Testis (tissue), 2 donors: ENCODE measurements at regions not wholly inside any gene's neighbourhood (a gene's known extent, or its start where the extent isn't known, plus 50 kb on each side); places are given as distances from the start of the nearest gene placed in this dataset.

ENCODE experiments used
- DNase-seq: peaks from one replicate; pipeline ENCODE4 v3.0.0-alpha.2; 2019
- H3K27ac ChIP-seq, 2 donors: fragments of 200-600 bp; sonication (generic); one replicate each; pipeline ENCODE4 v1.5.1; 2019
- H3K27me3 ChIP-seq: fragments of 200-600 bp; sonication (generic); one replicate; pipeline ENCODE4 v1.5.1; 2019
- H3K36me3 ChIP-seq: fragments of 200-600 bp; sonication (generic); one replicate; pipeline ENCODE4 v1.5.1; 2017; ENCODE audit warnings: low read depth; ENCODE audit errors: missing control alignments
- H3K4me1 ChIP-seq: fragments of 200-600 bp; sonication (generic); one replicate; pipeline ENCODE4 v1.5.1; 2019
- H3K4me3 ChIP-seq, 2 donors: fragments of 200-600 bp; sonication (generic); one replicate each; pipeline ENCODE4 v1.5.1; 2017 to 2019
- H3K9me3 ChIP-seq: fragments of 200-600 bp; sonication (generic); one replicate; pipeline ENCODE4 v1.5.1; 2017
- POLR2A ChIP-seq: fragments of 450-650 bp; IDR thresholded peaks from one replicate; pipeline ENCODE4 v1.6.1; 2017; ENCODE audit warnings: antibody characterized with exemption, mild to moderate bottlenecking, moderate library complexity
- WGBS, 2 donors: methylation state at CpG; one replicate each; pipeline ENCODE4 v1.1.5; 2018; 5-methylcytosine and 5-hydroxymethylcytosine counted together
- intact Hi-C: fragments of 100-400 bp; cut with DNase I; formaldehyde crosslinking; loops from one replicate; pipeline ENCODE4 v1.15.1; 2023; ENCODE audit warnings: low total_unique reads
- TF ChIP-seq, protein P1 (sequence below), 3 experiments: fragments of 450-650 bp in 2 of 3; fragments of 200-600 bp in 1 of 3; sonication (generic) in 1 of 3; IDR thresholded peaks; one replicate each; pipeline ENCODE4 v1.5.1; 2016 to 2019; ENCODE audit warnings: antibody characterized with exemption in 3 of 3, mild to moderate bottlenecking in 2 of 3, moderate library complexity in 1 of 3

DNA sequence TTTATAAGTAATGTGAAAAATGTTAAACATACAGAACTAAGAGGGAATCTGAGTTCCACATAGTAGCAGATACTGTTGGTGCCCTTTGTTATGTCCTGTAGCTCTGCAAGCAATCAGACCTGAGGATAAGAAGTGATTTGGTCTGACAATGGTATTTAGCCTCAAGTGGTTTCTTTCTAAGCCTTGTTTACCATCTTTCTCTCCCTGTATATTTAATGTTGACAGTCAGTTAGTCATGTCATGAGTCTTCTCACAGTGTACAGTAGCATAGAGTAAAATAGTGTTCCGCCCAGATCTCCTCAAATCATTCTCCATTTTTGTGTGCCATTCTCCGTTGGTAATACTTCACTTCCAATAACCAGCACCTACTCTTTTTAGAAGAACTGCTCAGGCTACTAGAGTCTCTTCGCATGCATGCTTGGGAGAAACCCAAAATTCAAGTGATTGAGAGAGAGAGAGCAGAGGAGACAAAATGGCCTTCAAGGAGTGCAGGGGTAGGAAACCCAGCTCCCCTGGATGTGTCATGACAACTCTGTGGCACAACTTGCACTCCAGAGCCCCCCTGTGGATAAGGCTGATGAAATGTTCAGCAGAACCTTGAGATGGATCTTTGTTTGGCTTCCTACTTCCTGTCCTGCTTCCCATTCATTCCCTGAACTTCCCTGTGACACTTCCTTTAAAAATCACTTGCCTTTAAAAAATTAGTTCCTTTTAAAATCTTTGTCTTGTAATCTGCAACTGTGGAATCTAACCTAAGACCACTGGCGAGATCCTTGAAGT, 129.2 kb upstream of the FST start:
- no peaks in the 10 kb centered on the region for H3K9me3 ChIP-seq
- H3K27ac ChIP-seq = no peak overlapping the region
- no peak for DNase-seq
- intact Hi-C loops = no loop called here
- TF ChIP-seq, protein P1, sequence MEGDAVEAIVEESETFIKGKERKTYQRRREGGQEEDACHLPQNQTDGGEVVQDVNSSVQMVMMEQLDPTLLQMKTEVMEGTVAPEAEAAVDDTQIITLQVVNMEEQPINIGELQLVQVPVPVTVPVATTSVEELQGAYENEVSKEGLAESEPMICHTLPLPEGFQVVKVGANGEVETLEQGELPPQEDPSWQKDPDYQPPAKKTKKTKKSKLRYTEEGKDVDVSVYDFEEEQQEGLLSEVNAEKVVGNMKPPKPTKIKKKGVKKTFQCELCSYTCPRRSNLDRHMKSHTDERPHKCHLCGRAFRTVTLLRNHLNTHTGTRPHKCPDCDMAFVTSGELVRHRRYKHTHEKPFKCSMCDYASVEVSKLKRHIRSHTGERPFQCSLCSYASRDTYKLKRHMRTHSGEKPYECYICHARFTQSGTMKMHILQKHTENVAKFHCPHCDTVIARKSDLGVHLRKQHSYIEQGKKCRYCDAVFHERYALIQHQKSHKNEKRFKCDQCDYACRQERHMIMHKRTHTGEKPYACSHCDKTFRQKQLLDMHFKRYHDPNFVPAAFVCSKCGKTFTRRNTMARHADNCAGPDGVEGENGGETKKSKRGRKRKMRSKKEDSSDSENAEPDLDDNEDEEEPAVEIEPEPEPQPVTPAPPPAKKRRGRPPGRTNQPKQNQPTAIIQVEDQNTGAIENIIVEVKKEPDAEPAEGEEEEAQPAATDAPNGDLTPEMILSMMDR (IDR thresholded peaks at IDR 0.05) = no peak
- no peak for TF ChIP-seq POLR2A
- no peak overlapping the region for H3K4me3 ChIP-seq
- H3K36me3 ChIP-seq = no peaks in the 10 kb centered on the region
- H3K27me3 ChIP-seq = no peaks in the 10 kb centered on the region
- 91 to 97% methylated on average over 4 of the region's 4 CpGs for WGBS, 2 donors
- no peaks in the 10 kb centered on the region for H3K4me1 ChIP-seq

DNA sequence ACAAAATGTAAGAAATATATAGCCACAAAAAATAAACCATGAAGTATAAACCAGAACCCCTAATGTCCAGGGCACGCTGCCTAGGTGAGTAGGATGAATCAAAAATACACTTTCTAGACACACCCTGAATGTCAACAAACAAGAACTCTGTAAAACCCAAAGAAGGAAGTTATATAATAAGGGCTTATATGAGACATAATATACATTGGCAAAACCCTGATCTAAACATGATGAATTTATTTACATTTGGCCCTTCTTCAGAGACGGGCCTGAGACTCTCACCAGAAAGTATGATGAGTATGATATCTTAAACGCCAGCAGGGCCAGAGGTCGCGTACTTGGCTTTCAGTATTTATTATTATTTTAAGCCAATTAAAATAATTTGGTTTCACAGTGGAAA, 125.1 kb upstream of the FST start:
- Histone ChIP-seq H3K27me3 (no peaks in the 10 kb centered on the region), H3K4me3 (no peak overlapping the region), H3K36me3 (no peaks in the 10 kb centered on the region), H3K4me1 (no peaks in the 10 kb centered on the region), H3K27ac (no peak overlapping the region), H3K9me3 (no peaks in the 10 kb centered on the region)
- intact Hi-C loops = no loop called here
- WGBS, 2 donors = 54 to 76% methylated on average over 5 of the region's 5 CpGs
- TF ChIP-seq, protein P1 (IDR thresholded peaks at IDR 0.05) = no peak
- TF ChIP-seq POLR2A = no peak
- DNase-seq = no peak

DNA sequence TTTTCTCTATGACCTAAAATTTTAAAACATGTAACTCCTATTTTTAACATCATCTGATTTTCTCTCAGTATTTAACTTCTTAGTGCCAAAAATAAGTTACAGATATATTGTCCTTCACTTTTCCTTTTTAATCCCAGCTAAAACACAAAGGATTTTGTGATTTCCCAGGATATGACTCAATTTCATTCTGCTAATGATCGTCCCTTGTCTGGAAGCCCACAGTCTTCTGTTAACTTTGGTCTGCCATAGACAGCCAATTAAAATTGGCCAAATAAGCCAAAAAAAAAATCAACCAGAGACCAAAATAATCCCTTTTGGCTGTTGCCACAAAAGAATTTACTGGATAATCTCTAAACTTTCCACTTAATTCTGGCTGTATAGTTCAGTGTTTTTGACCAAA, 124.5 kb upstream of the FST start:
- H3K27me3 ChIP-seq = no peaks in the 10 kb centered on the region
- TF ChIP-seq POLR2A = no peak
- no peak overlapping the region for H3K4me3 ChIP-seq
- DNase-seq = no peak
- no peaks in the 10 kb centered on the region for H3K9me3 ChIP-seq
- intact Hi-C loops = no loop called here
- 56 to 62% methylated on average over 1 of the region's 1 CpG for WGBS, 2 donors
- no peaks in the 10 kb centered on the region for H3K36me3 ChIP-seq
- no peak overlapping the region for H3K27ac ChIP-seq
- H3K4me1 ChIP-seq = no peaks in the 10 kb centered on the region

DNA sequence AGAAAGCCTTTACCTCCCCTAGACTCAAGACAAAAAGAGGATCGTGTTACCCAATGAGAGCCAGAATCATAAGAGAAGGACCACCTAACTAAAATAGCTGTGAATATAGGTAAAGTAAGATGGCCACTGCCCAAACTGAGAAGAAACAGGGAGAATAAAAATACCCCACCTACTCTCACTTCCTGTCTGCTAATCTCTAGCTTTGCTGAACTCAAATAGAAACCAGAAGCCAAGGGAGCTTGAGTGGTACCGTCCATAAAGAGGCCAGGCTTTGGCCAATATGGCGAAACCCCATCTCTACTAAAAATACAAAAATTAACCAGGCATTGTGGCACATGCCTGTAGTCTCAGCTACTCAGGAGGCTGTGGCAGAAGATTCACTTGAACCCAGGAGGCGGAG, 123.0 kb upstream of the FST start:
- H3K27me3 ChIP-seq = no peaks in the 10 kb centered on the region
- H3K4me3 ChIP-seq = no peak overlapping the region
- TF ChIP-seq POLR2A = no peak
- TF ChIP-seq, protein P1 (IDR thresholded peaks at IDR 0.05) = no peak
- DNase-seq = no peak
- no peaks in the 10 kb centered on the region for H3K36me3 ChIP-seq
- H3K4me1 ChIP-seq = no peaks in the 10 kb centered on the region
- H3K27ac ChIP-seq = no peak overlapping the region
- no peaks in the 10 kb centered on the region for H3K9me3 ChIP-seq
- WGBS, 2 donors = 88 to 91% methylated on average over 4 of the region's 4 CpGs
- intact Hi-C loops = no loop called here

DNA sequence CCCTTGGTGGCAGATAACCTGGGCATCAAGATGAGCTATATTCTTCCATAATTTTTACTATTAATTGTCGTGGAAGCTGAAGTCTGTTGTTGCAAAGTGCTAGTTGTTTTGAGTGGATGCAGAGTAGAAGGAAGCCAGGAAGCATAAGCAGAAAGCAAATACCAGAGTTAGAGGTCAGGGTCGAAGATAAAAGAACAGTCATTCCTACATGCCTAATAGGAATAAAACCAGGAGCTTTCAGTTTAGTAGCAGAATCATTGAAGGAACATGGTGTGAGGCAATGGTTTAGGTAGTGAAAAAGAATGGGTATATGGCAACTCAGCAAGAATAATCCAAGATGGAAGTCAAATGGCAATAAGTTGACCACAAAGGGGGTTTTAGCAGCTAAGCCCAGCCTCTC, 121.6 kb upstream of the FST start:
- intact Hi-C loops = no loop called here
- WGBS, 2 donors = 60 to 68% methylated on average over 2 of the region's 2 CpGs
- no peak for TF ChIP-seq POLR2A
- TF ChIP-seq, protein P1 (IDR thresholded peaks at IDR 0.05) = no peak

More for the DNA sequence above, 121.6 kb upstream of the FST start:
- Histone ChIP-seq H3K27ac (no peak overlapping the region), H3K9me3 (no peaks in the 10 kb centered on the region), H3K4me3 (no peak overlapping the region), H3K27me3 (no peaks in the 10 kb centered on the region), H3K36me3 (no peaks in the 10 kb centered on the region), H3K4me1 (no peaks in the 10 kb centered on the region)
- DNase-seq = no peak
